Suprapubic skin (tissue), 3 donors: ENCODE measurements at regions not wholly inside any gene's neighbourhood (a gene's known extent, or its start where the extent isn't known, plus 50 kb on each side); places are given as distances from the start of the nearest gene placed in this dataset.

ENCODE experiments used
- EP300 ChIP-seq: sonication (generic); formaldehyde crosslinking; IDR thresholded peaks from one replicate; pipeline ENCODE4 v1.6.1; 2017; ENCODE audit warnings: antibody characterized with exemption
- POLR2A ChIP-seq, 2 donors: fragments of 450-650 bp; IDR thresholded peaks; one replicate each; pipeline ENCODE4 v1.6.1; 2017; ENCODE audit warnings: antibody characterized with exemption in 2 of 2, mild to moderate bottlenecking in 2 of 2, moderate library complexity in 2 of 2
- TF ChIP-seq, protein P1 (sequence below), 2 donors: fragments of 200-600 bp in 1 of 2; fragments of 450-650 bp in 1 of 2; sonication (generic) in 1 of 2; IDR thresholded peaks; one replicate each; pipeline ENCODE4 v1.5.1; 2016 to 2019; ENCODE audit warnings: antibody characterized with exemption in 2 of 2, mild to moderate bottlenecking in 1 of 2, moderate library complexity in 1 of 2

DNA sequence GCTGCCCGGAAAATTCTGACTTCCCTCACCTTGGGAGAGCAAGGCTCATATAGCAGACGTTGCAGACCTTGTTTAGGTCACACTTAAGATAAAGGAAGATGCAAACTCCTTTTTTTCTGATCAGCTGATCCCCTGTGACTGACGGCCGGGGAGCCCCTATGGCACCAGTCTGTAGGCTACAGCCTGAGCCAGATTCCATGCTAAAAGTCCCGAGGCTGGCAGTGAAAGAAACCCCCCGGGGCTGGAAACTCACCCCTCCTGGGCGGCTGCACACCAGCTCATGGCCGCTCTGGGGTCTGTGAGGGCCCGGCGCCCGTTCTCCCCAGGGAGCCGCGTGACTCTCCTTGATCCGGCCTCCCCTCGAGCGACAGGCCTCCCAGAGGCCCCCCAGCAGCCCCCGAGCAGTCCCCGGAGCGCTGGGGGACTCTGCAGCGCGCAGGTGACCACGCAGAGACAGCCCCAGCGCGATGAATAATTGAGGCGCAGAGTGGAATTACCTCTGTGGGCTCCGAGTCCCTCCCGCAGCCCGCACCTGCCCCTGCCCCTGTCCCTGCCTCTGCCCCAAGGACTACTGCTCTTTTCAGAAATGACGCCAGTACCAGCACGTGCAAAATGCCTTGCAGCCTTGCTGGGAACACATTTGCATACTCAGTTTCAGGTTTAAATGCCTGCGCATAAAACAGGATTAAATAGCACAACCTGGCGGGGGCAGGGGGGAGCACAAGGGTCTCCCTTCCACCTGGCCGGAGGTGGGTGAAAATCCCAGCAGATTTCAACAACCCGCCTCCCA lies 62.6 kb upstream of the CLDN14 start:
- TF ChIP-seq, protein P1, sequence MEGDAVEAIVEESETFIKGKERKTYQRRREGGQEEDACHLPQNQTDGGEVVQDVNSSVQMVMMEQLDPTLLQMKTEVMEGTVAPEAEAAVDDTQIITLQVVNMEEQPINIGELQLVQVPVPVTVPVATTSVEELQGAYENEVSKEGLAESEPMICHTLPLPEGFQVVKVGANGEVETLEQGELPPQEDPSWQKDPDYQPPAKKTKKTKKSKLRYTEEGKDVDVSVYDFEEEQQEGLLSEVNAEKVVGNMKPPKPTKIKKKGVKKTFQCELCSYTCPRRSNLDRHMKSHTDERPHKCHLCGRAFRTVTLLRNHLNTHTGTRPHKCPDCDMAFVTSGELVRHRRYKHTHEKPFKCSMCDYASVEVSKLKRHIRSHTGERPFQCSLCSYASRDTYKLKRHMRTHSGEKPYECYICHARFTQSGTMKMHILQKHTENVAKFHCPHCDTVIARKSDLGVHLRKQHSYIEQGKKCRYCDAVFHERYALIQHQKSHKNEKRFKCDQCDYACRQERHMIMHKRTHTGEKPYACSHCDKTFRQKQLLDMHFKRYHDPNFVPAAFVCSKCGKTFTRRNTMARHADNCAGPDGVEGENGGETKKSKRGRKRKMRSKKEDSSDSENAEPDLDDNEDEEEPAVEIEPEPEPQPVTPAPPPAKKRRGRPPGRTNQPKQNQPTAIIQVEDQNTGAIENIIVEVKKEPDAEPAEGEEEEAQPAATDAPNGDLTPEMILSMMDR (IDR thresholded peaks at IDR 0.05) = no peak
- TF ChIP-seq EP300 (no peak), POLR2A (IDR thresholded peaks at IDR 0.05) (no peak)
